ENCODE measurements at regions not wholly inside any gene's neighbourhood (a gene's known extent, or its start where the extent isn't known, plus 50 kb on each side); places are given as distances from the start of the nearest gene placed in this dataset.

- Mint-ChIP-seq H3K4me1 (no peaks in the 10 kb centered on the region), H3K4me3 (no peak overlapping the region), H3K9me3 (peaks cover 6% of the 10 kb centered on the region), H3K27me3 (no peaks in the 10 kb centered on the region), H3K27ac (no peak overlapping the region), H3K36me3 (ENCODE audit: low read depth) (no peaks in the 10 kb centered on the region)
- ChIA-PET CTCF (no interaction called here), POLR2A (no interaction called here)
- no peak for DNase-seq
Observed at GRCh38 chr20:11976966-11977365, 59.3 kb downstream of the BTBD3 start.

- Mint-ChIP-seq H3K36me3 (ENCODE audit: low read depth) (no peaks in the 10 kb centered on the region), H3K4me3 (no peak overlapping the region), H3K27ac (no peak overlapping the region), H3K4me1 (no peaks in the 10 kb centered on the region), H3K9me3 (peaks cover 3% of the 10 kb centered on the region), H3K27me3 (no peaks in the 10 kb centered on the region)
- POLR2A ChIA-PET, result no interaction called here
- CTCF ChIA-PET, result no interaction called here
- no peak for DNase-seq
Observed at GRCh38 chr20:11978496-11978895, 60.8 kb downstream of the BTBD3 start.

- CTCF ChIA-PET, result no interaction called here
- DNase-seq, result no peak
Observed at GRCh38 chr20:11979306-11979990, 61.8 kb downstream of the BTBD3 start.

GRCh38 chr20:11980263-11980662 is 62.6 kb downstream of the BTBD3 start:
- CTCF ChIA-PET, result no interaction called here

More at GRCh38 chr20:11979306-11979990, 61.8 kb downstream of the BTBD3 start:
- no peaks in the 10 kb centered on the region for H3K27me3 Mint-ChIP-seq
- no peak overlapping the region for H3K4me3 Mint-ChIP-seq
- H3K27ac Mint-ChIP-seq, result no peak overlapping the region
- POLR2A ChIA-PET, result no interaction called here
- H3K4me1 Mint-ChIP-seq, result no peaks in the 10 kb centered on the region
- no peaks in the 10 kb centered on the region for H3K36me3 Mint-ChIP-seq (ENCODE audit: low read depth)
- H3K9me3 Mint-ChIP-seq, result no peaks in the 10 kb centered on the region

GRCh38 chr20:11981366-11981947 is 63.8 kb downstream of the BTBD3 start:
- H3K4me1 Mint-ChIP-seq, result no peaks in the 10 kb centered on the region
- no peak for DNase-seq
- ChIA-PET CTCF (no interaction called here), POLR2A (no interaction called here)
- H3K36me3 Mint-ChIP-seq (ENCODE audit: low read depth), result no peaks in the 10 kb centered on the region
- no peak overlapping the region for H3K4me3 Mint-ChIP-seq
- no peak overlapping the region for H3K27ac Mint-ChIP-seq
- H3K27me3 Mint-ChIP-seq, result no peaks in the 10 kb centered on the region
- H3K9me3 Mint-ChIP-seq, result no peaks in the 10 kb centered on the region

More at GRCh38 chr20:11980263-11980662, 62.6 kb downstream of the BTBD3 start:
- H3K4me3 Mint-ChIP-seq, result no peak overlapping the region
- H3K27ac Mint-ChIP-seq, result no peak overlapping the region
- no peaks in the 10 kb centered on the region for H3K4me1 Mint-ChIP-seq
- H3K27me3 Mint-ChIP-seq, result no peaks in the 10 kb centered on the region
- no peaks in the 10 kb centered on the region for H3K9me3 Mint-ChIP-seq
- no peaks in the 10 kb centered on the region for H3K36me3 Mint-ChIP-seq (ENCODE audit: low read depth)
- no peak for DNase-seq
- POLR2A ChIA-PET, result no interaction called here

- Mint-ChIP-seq H3K9me3 (no peaks in the 10 kb centered on the region), H3K27ac (no peak overlapping the region), H3K27me3 (no peaks in the 10 kb centered on the region), H3K36me3 (ENCODE audit: low read depth) (no peaks in the 10 kb centered on the region), H3K4me1 (no peaks in the 10 kb centered on the region), H3K4me3 (no peak overlapping the region)
- DNase-seq, result no peak
- ChIA-PET POLR2A (no interaction called here), CTCF (no interaction called here)
Observed at GRCh38 chr20:11982289-11982954, 64.7 kb downstream of the BTBD3 start.

- no peak overlapping the region for H3K4me3 Mint-ChIP-seq
- ChIA-PET POLR2A (no interaction called here), CTCF (no interaction called here)
- H3K27ac Mint-ChIP-seq, result no peak overlapping the region
- H3K36me3 Mint-ChIP-seq (ENCODE audit: low read depth), result no peaks in the 10 kb centered on the region
- no peaks in the 10 kb centered on the region for H3K27me3 Mint-ChIP-seq
- H3K9me3 Mint-ChIP-seq, result peaks cover 2% of the 10 kb centered on the region
- no peak for DNase-seq
- no peaks in the 10 kb centered on the region for H3K4me1 Mint-ChIP-seq
Observed at GRCh38 chr20:11982955-11983470, 65.3 kb downstream of the BTBD3 start.

GRCh38 chr20:11986954-11987353 is 69.3 kb downstream of the BTBD3 start:
- peaks cover 5% of the 10 kb centered on the region for H3K9me3 Mint-ChIP-seq

GRCh38 chr20:11987526-11987925 is 69.8 kb downstream of the BTBD3 start:
- ChIA-PET CTCF (no interaction called here), POLR2A (no interaction called here)
- H3K4me1 Mint-ChIP-seq, result no peaks in the 10 kb centered on the region
- peaks cover 5% of the 10 kb centered on the region for H3K9me3 Mint-ChIP-seq
- H3K4me3 Mint-ChIP-seq, result no peak overlapping the region
- H3K27ac Mint-ChIP-seq, result no peak overlapping the region
- DNase-seq, result no peak
- H3K36me3 Mint-ChIP-seq (ENCODE audit: low read depth), result no peaks in the 10 kb centered on the region
- no peaks in the 10 kb centered on the region for H3K27me3 Mint-ChIP-seq

More at GRCh38 chr20:11986954-11987353, 69.3 kb downstream of the BTBD3 start:
- no peak for DNase-seq
- H3K36me3 Mint-ChIP-seq (ENCODE audit: low read depth), result no peaks in the 10 kb centered on the region
- no peaks in the 10 kb centered on the region for H3K27me3 Mint-ChIP-seq
- H3K4me3 Mint-ChIP-seq, result no peak overlapping the region
- no peak overlapping the region for H3K27ac Mint-ChIP-seq
- CTCF ChIA-PET, result no interaction called here
- H3K4me1 Mint-ChIP-seq, result no peaks in the 10 kb centered on the region
- POLR2A ChIA-PET, result no interaction called here

GRCh38 chr20:11989018-11989771 is 71.5 kb downstream of the BTBD3 start:
- Mint-ChIP-seq H3K4me1 (no peaks in the 10 kb centered on the region), H3K27me3 (no peaks in the 10 kb centered on the region)
- POLR2A ChIA-PET, result no interaction called here

GRCh38 chr20:11992426-11992825 is 74.7 kb downstream of the BTBD3 start:
- Mint-ChIP-seq H3K36me3 (ENCODE audit: low read depth) (no peaks in the 10 kb centered on the region), H3K27me3 (no peaks in the 10 kb centered on the region), H3K9me3 (peaks cover 10% of the 10 kb centered on the region), H3K4me3 (no peak overlapping the region), H3K27ac (no peak overlapping the region), H3K4me1 (no peaks in the 10 kb centered on the region)
- no peak for DNase-seq
- CTCF ChIA-PET, result no interaction called here
- POLR2A ChIA-PET, result no interaction called here

More at GRCh38 chr20:11989018-11989771, 71.5 kb downstream of the BTBD3 start:
- no peak for DNase-seq
- Mint-ChIP-seq H3K9me3 (peaks cover 5% of the 10 kb centered on the region), H3K27ac (no peak overlapping the region), H3K4me3 (no peak overlapping the region), H3K36me3 (ENCODE audit: low read depth) (no peaks in the 10 kb centered on the region)
- CTCF ChIA-PET, result no interaction called here

- no peak overlapping the region for H3K27ac Mint-ChIP-seq
- CTCF ChIA-PET, result no interaction called here
- H3K36me3 Mint-ChIP-seq (ENCODE audit: low read depth), result no peaks in the 10 kb centered on the region
Observed at GRCh38 chr20:11993886-11994461, 76.3 kb downstream of the BTBD3 start.

More at GRCh38 chr20:11993886-11994461, 76.3 kb downstream of the BTBD3 start:
- Mint-ChIP-seq H3K4me3 (no peak overlapping the region), H3K27me3 (no peaks in the 10 kb centered on the region), H3K9me3 (peaks cover 7% of the 10 kb centered on the region), H3K4me1 (no peaks in the 10 kb centered on the region)
- POLR2A ChIA-PET, result no interaction called here
- no peak for DNase-seq

All from activated CD4-positive, alpha-beta memory T cell treated with anti-CD3 and anti-CD28 coated beads, Interleukin-2, amount 10 ng/mL, durations not matched to agents 7 days and 5 days (primary cell).